Endodermal cell (in vitro differentiated cells): ENCODE measurements at regions not wholly inside any gene's neighbourhood (a gene's known extent, or its start where the extent isn't known, plus 50 kb on each side); places are given as distances from the start of the nearest gene placed in this dataset.

Experiments used
- DNase-seq: peaks from one replicate; pipeline ENCODE4 v3.0.0-alpha.2; 2017
- H3K27ac ChIP-seq: 2 replicates; pipeline ENCODE4 v1.5.1; 2013; ENCODE audit warnings: mild to moderate bottlenecking, low read depth, low read length, moderate library complexity
- H3K27me3 ChIP-seq: 2 replicates; pipeline ENCODE4 v1.6.1; 2013; ENCODE audit warnings: mild to moderate bottlenecking, low read length, moderate library complexity; ENCODE audit not compliant: insufficient read depth, control insufficient read depth, poor library complexity, severe bottlenecking
- H3K36me3 ChIP-seq: 2 replicates; pipeline ENCODE4 v1.7.0; 2013; ENCODE audit warnings: mild to moderate bottlenecking, low read length, moderate library complexity; ENCODE audit not compliant: control insufficient read depth, insufficient read depth
- H3K4me1 ChIP-seq: one replicate; pipeline ENCODE4 v1.7.0; 2013; ENCODE audit warnings: low read length; ENCODE audit not compliant: control insufficient read depth, insufficient read depth
- H3K4me3 ChIP-seq: 2 replicates; pipeline ENCODE4 v1.5.1; 2013; ENCODE audit warnings: mild to moderate bottlenecking, low read length, moderate library complexity
- H3K9ac ChIP-seq: 2 replicates; pipeline ENCODE4 v1.6.1; 2013; ENCODE audit warnings: mild to moderate bottlenecking, low read length, moderate library complexity; ENCODE audit not compliant: poor library complexity, severe bottlenecking; ENCODE audit errors: extremely low read depth
- H3K9me3 ChIP-seq: 2 replicates; pipeline ENCODE4 v1.6.1; 2013; ENCODE audit warnings: mild to moderate bottlenecking, low read length, moderate library complexity; ENCODE audit not compliant: control insufficient read depth
- H3K27ac Mint-ChIP-seq: 2 replicates; pipeline ENCODE4 v1.8.0; 2020; ENCODE audit warnings: mixed read lengths
- H3K27me3 Mint-ChIP-seq: 2 replicates; pipeline ENCODE4 v1.8.0; 2021; ENCODE audit warnings: mild to moderate bottlenecking, mixed read lengths; ENCODE audit not compliant: insufficient read depth
- H3K36me3 Mint-ChIP-seq: 2 replicates; pipeline ENCODE4 v1.8.0; 2020; ENCODE audit warnings: low read depth, mixed read lengths
- H3K4me1 Mint-ChIP-seq: 2 replicates; pipeline ENCODE4 v1.8.0; 2020; ENCODE audit warnings: mixed read lengths
- H3K4me3 Mint-ChIP-seq: 2 replicates; pipeline ENCODE4 v1.8.0; 2020; ENCODE audit warnings: mild to moderate bottlenecking, moderate library complexity, mixed read lengths
- H3K9me3 Mint-ChIP-seq: 2 replicates; pipeline ENCODE4 v1.8.0; 2020; ENCODE audit warnings: mild to moderate bottlenecking, mixed read lengths
- CTCF ChIP-seq: fragments of 200-600 bp; sonication (generic); conservative IDR thresholded peaks from 2 replicates; pipeline ENCODE4 v1.5.0; 2021; ENCODE audit warnings: antibody characterized with exemption, mild to moderate bottlenecking
- WGBS, 2 experiments: methylation state at CpG; one replicate each; pipeline versions ENCODE4 v1.1.5 to v1.1.7; 2013; ENCODE audit warnings: missing lambda C conversion rate in 2 of 2, mixed read lengths in 1 of 2; ENCODE audit not compliant: insufficient coverage in 1 of 2, insufficient read length in 1 of 2; 5-methylcytosine and 5-hydroxymethylcytosine counted together

GRCh38 chr15:39498629-39499028 is 82.2 kb upstream of the THBS1 start:
- Mint-ChIP-seq H3K27me3 (peaks cover 1% of the 10 kb centered on the region), H3K27ac (no peak overlapping the region), H3K9me3 (no peaks in the 10 kb centered on the region), H3K36me3 (no peaks in the 10 kb centered on the region), H3K4me1 (no peaks in the 10 kb centered on the region), H3K4me3 (no peak overlapping the region)
- no peak for TF ChIP-seq CTCF
- no peaks in the 10 kb centered on the region for H3K4me1 ChIP-seq
- H3K36me3 ChIP-seq = no peaks in the 10 kb centered on the region
- no peak overlapping the region for H3K27ac ChIP-seq
- 85 to 90% methylated on average over 4 of the region's 4 CpGs for WGBS, 2 experiments
- no peaks in the 10 kb centered on the region for H3K27me3 ChIP-seq
- H3K9me3 ChIP-seq = no peaks in the 10 kb centered on the region
- DNase-seq = no peak
- H3K9ac ChIP-seq = no peak overlapping the region
- no peak overlapping the region for H3K4me3 ChIP-seq

- Mint-ChIP-seq H3K4me3 (no peak overlapping the region), H3K27me3 (peaks cover 1% of the 10 kb centered on the region), H3K4me1 (no peaks in the 10 kb centered on the region), H3K36me3 (no peaks in the 10 kb centered on the region), H3K9me3 (no peaks in the 10 kb centered on the region), H3K27ac (no peak overlapping the region)
- Histone ChIP-seq H3K27me3 (no peaks in the 10 kb centered on the region), H3K27ac (no peak overlapping the region), H3K9me3 (no peaks in the 10 kb centered on the region), H3K4me3 (no peak overlapping the region), H3K9ac (no peak overlapping the region), H3K4me1 (no peaks in the 10 kb centered on the region), H3K36me3 (no peaks in the 10 kb centered on the region)
- DNase-seq = no peak
- WGBS, 2 experiments = 100% methylated on average over 1 of the region's 1 CpG; no CpG with 5 or more reads in 1 of the 2 experiments
- TF ChIP-seq CTCF = no peak
Observed at GRCh38 chr15:39499042-39499441, 81.8 kb upstream of the THBS1 start.

GRCh38 chr15:39499681-39500080 is 81.2 kb upstream of the THBS1 start:
- H3K27me3 ChIP-seq = no peaks in the 10 kb centered on the region
- Mint-ChIP-seq H3K9me3 (no peaks in the 10 kb centered on the region), H3K4me3 (no peak overlapping the region), H3K36me3 (no peaks in the 10 kb centered on the region), H3K27ac (no peak overlapping the region), H3K27me3 (peaks cover 1% of the 10 kb centered on the region), H3K4me1 (no peaks in the 10 kb centered on the region)
- no peak overlapping the region for H3K4me3 ChIP-seq
- no peak for TF ChIP-seq CTCF
- no peak overlapping the region for H3K27ac ChIP-seq
- no peaks in the 10 kb centered on the region for H3K4me1 ChIP-seq
- WGBS, 2 experiments = 85 to 95% methylated on average over 3 to 4 of the region's 4 CpGs
- H3K36me3 ChIP-seq = no peaks in the 10 kb centered on the region
- no peaks in the 10 kb centered on the region for H3K9me3 ChIP-seq
- DNase-seq = no peak
- H3K9ac ChIP-seq = no peak overlapping the region
